ENCODE measurements at regions not wholly inside any gene's neighbourhood (a gene's known extent, or its start where the extent isn't known, plus 50 kb on each side); places are given as distances from the start of the nearest gene placed in this dataset.

GRCh38 chr1:214824763-214825162, 221.8 kb downstream of the CENPF start:
- TF ChIP-seq CTCF (IDR thresholded peaks at IDR 0.05): no peak
- TF ChIP-seq POLR2A (IDR thresholded peaks at IDR 0.05): no peak
